ENCODE measurements at regions not wholly inside any gene's neighbourhood (a gene's known extent, or its start where the extent isn't known, plus 50 kb on each side); places are given as distances from the start of the nearest gene placed in this dataset.

- H3K9me3 ChIP-seq (replicated peaks; ENCODE audit: low read length), result no peaks in the 10 kb centered on the region
- H3K4me1 ChIP-seq (ENCODE audit: control insufficient read depth, insufficient read depth, low read length), result peaks cover 12% of the 10 kb centered on the region
- no peaks in the 10 kb centered on the region for H3K36me3 ChIP-seq (ENCODE audit: insufficient read depth, low read length)
- H3K9ac ChIP-seq (ENCODE audit: low read depth, low read length), result no peak overlapping the region
- H3K27me3 ChIP-seq (ENCODE audit: control insufficient read depth, insufficient read depth, low read length), result no peaks in the 10 kb centered on the region
- no peak overlapping the region for H3K4me3 ChIP-seq (ENCODE audit: low read length)
- H3K4me2 ChIP-seq (ENCODE audit: low read length), result no peak overlapping the region
Observed at GRCh38 chr2:57725337-57725947, 321.2 kb upstream of the VRK2 start.

DNA sequence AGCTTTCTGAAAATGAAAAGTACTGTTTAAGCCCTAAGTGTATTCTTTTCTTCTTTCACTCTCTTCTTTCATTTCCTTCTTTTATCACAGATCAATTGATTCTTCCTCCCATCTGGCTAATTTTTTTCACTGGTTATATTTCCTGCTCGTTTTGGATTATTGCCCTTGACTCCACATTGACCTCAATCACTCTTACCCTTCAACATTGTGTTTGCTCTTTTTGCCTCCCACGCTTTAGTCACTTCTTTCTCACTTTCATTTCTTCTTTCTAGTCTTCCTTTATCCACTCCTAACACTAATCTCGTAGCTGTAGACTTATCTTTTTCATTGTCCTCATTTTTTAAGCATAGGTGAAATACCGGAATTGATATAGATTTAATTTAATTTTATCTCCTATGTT lies 320.3 kb upstream of the VRK2 start:
- Histone ChIP-seq H3K9ac (ENCODE audit: low read depth, low read length) (no peak overlapping the region), H3K36me3 (ENCODE audit: insufficient read depth, low read length) (no peaks in the 10 kb centered on the region), H3K4me1 (ENCODE audit: control insufficient read depth, insufficient read depth, low read length) (peaks cover 5% of the 10 kb centered on the region), H3K4me2 (ENCODE audit: low read length) (no peak overlapping the region), H3K9me3 (replicated peaks; ENCODE audit: low read length) (no peaks in the 10 kb centered on the region), H3K27me3 (ENCODE audit: control insufficient read depth, insufficient read depth, low read length) (no peaks in the 10 kb centered on the region), H3K4me3 (ENCODE audit: low read length) (no peak overlapping the region)

- H3K9ac ChIP-seq (ENCODE audit: low read depth, low read length), result no peak overlapping the region
- H3K4me1 ChIP-seq (ENCODE audit: control insufficient read depth, insufficient read depth, low read length), result no peaks in the 10 kb centered on the region
- no peaks in the 10 kb centered on the region for H3K27me3 ChIP-seq (ENCODE audit: control insufficient read depth, insufficient read depth, low read length)
- no peaks in the 10 kb centered on the region for H3K36me3 ChIP-seq (ENCODE audit: insufficient read depth, low read length)
- no peak overlapping the region for H3K4me2 ChIP-seq (ENCODE audit: low read length)
- no peak overlapping the region for H3K4me3 ChIP-seq (ENCODE audit: low read length)
- no peaks in the 10 kb centered on the region for H3K9me3 ChIP-seq (replicated peaks; ENCODE audit: low read length)
Observed at GRCh38 chr2:57728691-57729090, 317.9 kb upstream of the VRK2 start.

GRCh38 chr2:57733956-57734355 lies 312.6 kb upstream of the VRK2 start:
- H3K27me3 ChIP-seq (ENCODE audit: control insufficient read depth, insufficient read depth, low read length), result no peaks in the 10 kb centered on the region
- H3K9ac ChIP-seq (ENCODE audit: low read depth, low read length), result no peak overlapping the region
- no peak overlapping the region for H3K4me2 ChIP-seq (ENCODE audit: low read length)
- no peaks in the 10 kb centered on the region for H3K9me3 ChIP-seq (replicated peaks; ENCODE audit: low read length)
- H3K4me1 ChIP-seq (ENCODE audit: control insufficient read depth, insufficient read depth, low read length), result no peaks in the 10 kb centered on the region
- no peaks in the 10 kb centered on the region for H3K36me3 ChIP-seq (ENCODE audit: insufficient read depth, low read length)
- H3K4me3 ChIP-seq (ENCODE audit: low read length), result no peak overlapping the region

DNA sequence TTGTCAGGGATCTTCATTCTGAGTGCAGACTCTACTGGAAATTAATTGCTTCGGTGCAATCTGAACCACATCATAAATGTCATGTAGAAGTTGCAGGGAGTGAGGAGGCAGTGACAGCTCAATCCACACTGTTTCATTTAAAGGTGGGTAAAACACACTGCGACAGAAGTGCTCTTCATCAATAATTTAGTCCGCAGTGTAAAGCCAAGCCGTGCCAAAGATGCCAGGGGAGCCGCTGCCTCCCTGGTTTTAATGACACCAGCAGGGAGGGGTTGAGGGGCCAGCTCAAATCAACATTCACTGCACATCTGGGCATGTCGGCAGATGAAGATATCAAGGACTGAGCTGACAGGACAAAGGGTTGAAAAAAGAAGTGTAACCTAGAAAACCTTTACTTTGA lies 305.7 kb upstream of the VRK2 start:
- Histone ChIP-seq H3K4me2 (ENCODE audit: low read length) (no peak overlapping the region), H3K4me1 (ENCODE audit: control insufficient read depth, insufficient read depth, low read length) (no peaks in the 10 kb centered on the region), H3K9ac (ENCODE audit: low read depth, low read length) (no peak overlapping the region), H3K36me3 (ENCODE audit: insufficient read depth, low read length) (no peaks in the 10 kb centered on the region), H3K9me3 (replicated peaks; ENCODE audit: low read length) (no peaks in the 10 kb centered on the region), H3K27me3 (ENCODE audit: control insufficient read depth, insufficient read depth, low read length) (no peaks in the 10 kb centered on the region), H3K4me3 (ENCODE audit: low read length) (no peak overlapping the region)

DNA sequence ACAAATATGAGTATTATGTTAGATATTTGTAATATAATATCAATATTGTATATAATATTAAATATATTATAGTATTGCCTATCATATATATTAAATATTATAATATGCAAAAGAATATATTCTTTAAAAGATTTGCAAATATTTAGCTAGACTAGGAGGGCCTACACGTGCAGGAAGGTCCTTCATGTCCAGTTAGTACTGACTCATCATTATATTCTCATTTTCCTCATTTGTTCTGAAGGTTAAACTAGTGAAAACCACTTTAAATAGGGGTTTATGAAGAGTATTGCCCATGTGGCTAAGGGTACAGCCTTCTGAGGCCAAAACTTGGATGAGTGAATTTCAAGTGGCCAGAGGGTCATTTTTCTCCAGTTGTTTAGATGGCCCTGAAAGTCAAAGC lies 293.0 kb upstream of the VRK2 start:
- H3K36me3 ChIP-seq (ENCODE audit: insufficient read depth, low read length), result no peaks in the 10 kb centered on the region

GRCh38 chr2:57758686-57759085 lies 287.9 kb upstream of the VRK2 start:
- Histone ChIP-seq H3K9ac (ENCODE audit: low read depth, low read length) (no peak overlapping the region), H3K36me3 (ENCODE audit: insufficient read depth, low read length) (no peaks in the 10 kb centered on the region), H3K4me1 (ENCODE audit: control insufficient read depth, insufficient read depth, low read length) (peaks cover 10% of the 10 kb centered on the region), H3K4me2 (ENCODE audit: low read length) (no peak overlapping the region), H3K9me3 (replicated peaks; ENCODE audit: low read length) (no peaks in the 10 kb centered on the region), H3K4me3 (ENCODE audit: low read length) (no peak overlapping the region), H3K27me3 (ENCODE audit: control insufficient read depth, insufficient read depth, low read length) (no peaks in the 10 kb centered on the region)

More for the DNA sequence above, 293.0 kb upstream of the VRK2 start:
- no peaks in the 10 kb centered on the region for H3K27me3 ChIP-seq (ENCODE audit: control insufficient read depth, insufficient read depth, low read length)
- H3K4me1 ChIP-seq (ENCODE audit: control insufficient read depth, insufficient read depth, low read length), result no peaks in the 10 kb centered on the region
- H3K9ac ChIP-seq (ENCODE audit: low read depth, low read length), result no peak overlapping the region
- no peak overlapping the region for H3K4me2 ChIP-seq (ENCODE audit: low read length)
- no peaks in the 10 kb centered on the region for H3K9me3 ChIP-seq (replicated peaks; ENCODE audit: low read length)
- H3K4me3 ChIP-seq (ENCODE audit: low read length), result no peak overlapping the region

- H3K36me3 ChIP-seq (ENCODE audit: insufficient read depth, low read length), result no peaks in the 10 kb centered on the region
- no peaks in the 10 kb centered on the region for H3K27me3 ChIP-seq (ENCODE audit: control insufficient read depth, insufficient read depth, low read length)
- no peaks in the 10 kb centered on the region for H3K9me3 ChIP-seq (replicated peaks; ENCODE audit: low read length)
- H3K9ac ChIP-seq (ENCODE audit: low read depth, low read length), result no peak overlapping the region
- no peak overlapping the region for H3K4me3 ChIP-seq (ENCODE audit: low read length)
- peaks cover 10% of the 10 kb centered on the region for H3K4me1 ChIP-seq (ENCODE audit: control insufficient read depth, insufficient read depth, low read length)
- peak overlapping the region; percentile 86 for H3K4me2 ChIP-seq (ENCODE audit: low read length)
Observed at GRCh38 chr2:57759131-57759530, 287.5 kb upstream of the VRK2 start.

- peak overlapping the region; percentile 86 for H3K4me2 ChIP-seq (ENCODE audit: low read length)
- H3K27me3 ChIP-seq (ENCODE audit: control insufficient read depth, insufficient read depth, low read length), result no peaks in the 10 kb centered on the region
- peaks cover 10% of the 10 kb centered on the region for H3K4me1 ChIP-seq (ENCODE audit: control insufficient read depth, insufficient read depth, low read length)
- H3K9ac ChIP-seq (ENCODE audit: low read depth, low read length), result peak overlapping the region; percentile 74
- H3K9me3 ChIP-seq (replicated peaks; ENCODE audit: low read length), result no peaks in the 10 kb centered on the region
- H3K36me3 ChIP-seq (ENCODE audit: insufficient read depth, low read length), result no peaks in the 10 kb centered on the region
- peak overlapping the region; percentile 65 for H3K4me3 ChIP-seq (ENCODE audit: low read length)
Observed at GRCh38 chr2:57759822-57760300, 286.7 kb upstream of the VRK2 start.

GRCh38 chr2:57760381-57760801 lies 286.2 kb upstream of the VRK2 start:
- Histone ChIP-seq H3K4me1 (ENCODE audit: control insufficient read depth, insufficient read depth, low read length) (peaks cover 10% of the 10 kb centered on the region), H3K36me3 (ENCODE audit: insufficient read depth, low read length) (no peaks in the 10 kb centered on the region), H3K4me2 (ENCODE audit: low read length) (peak overlapping the region; percentile 86), H3K9ac (ENCODE audit: low read depth, low read length) (peak overlapping the region; percentile 74), H3K9me3 (replicated peaks; ENCODE audit: low read length) (no peaks in the 10 kb centered on the region), H3K4me3 (ENCODE audit: low read length) (peak overlapping the region; percentile 65), H3K27me3 (ENCODE audit: control insufficient read depth, insufficient read depth, low read length) (no peaks in the 10 kb centered on the region)

- no peaks in the 10 kb centered on the region for H3K27me3 ChIP-seq (ENCODE audit: control insufficient read depth, insufficient read depth, low read length)
- H3K4me3 ChIP-seq (ENCODE audit: low read length), result no peak overlapping the region
- no peak overlapping the region for H3K9ac ChIP-seq (ENCODE audit: low read depth, low read length)
- H3K4me1 ChIP-seq (ENCODE audit: control insufficient read depth, insufficient read depth, low read length), result no peaks in the 10 kb centered on the region
- H3K36me3 ChIP-seq (ENCODE audit: insufficient read depth, low read length), result no peaks in the 10 kb centered on the region
- no peaks in the 10 kb centered on the region for H3K9me3 ChIP-seq (replicated peaks; ENCODE audit: low read length)
- H3K4me2 ChIP-seq (ENCODE audit: low read length), result no peak overlapping the region
Observed at GRCh38 chr2:57776916-57777315, 269.7 kb upstream of the VRK2 start.

- Histone ChIP-seq H3K4me3 (ENCODE audit: low read length) (no peak overlapping the region), H3K4me2 (ENCODE audit: low read length) (no peak overlapping the region), H3K9me3 (replicated peaks; ENCODE audit: low read length) (no peaks in the 10 kb centered on the region), H3K4me1 (ENCODE audit: control insufficient read depth, insufficient read depth, low read length) (no peaks in the 10 kb centered on the region), H3K27me3 (ENCODE audit: control insufficient read depth, insufficient read depth, low read length) (no peaks in the 10 kb centered on the region), H3K9ac (ENCODE audit: low read depth, low read length) (no peak overlapping the region), H3K36me3 (ENCODE audit: insufficient read depth, low read length) (no peaks in the 10 kb centered on the region)
Observed at GRCh38 chr2:57782587-57782986, 264.0 kb upstream of the VRK2 start.
